Thymus (tissue), 11 donors: ENCODE measurements at regions not wholly inside any gene's neighbourhood (a gene's known extent, or its start where the extent isn't known, plus 50 kb on each side); places are given as distances from the start of the nearest gene placed in this dataset.

ENCODE experiments used
- DNase-seq, 9 donors: peaks; one replicate each; pipeline ENCODE4 v3.0.0-alpha.2; 2013; ENCODE audit warnings: low spot score in 9 of 9, low read depth in 6 of 9, missing footprints in 1 of 9
- H3K27ac ChIP-seq, 2 donors: one replicate each; pipeline ENCODE4 v1.5.1; 2013; ENCODE audit warnings: control low read depth in 1 of 2, low read depth in 1 of 2, low read length in 1 of 2, mild to moderate bottlenecking in 1 of 2, moderate library complexity in 1 of 2
- H3K27me3 ChIP-seq, 2 donors: one replicate each; pipeline ENCODE4 v1.5.1; 2013; ENCODE audit warnings: low read length in 1 of 2; ENCODE audit not compliant: control insufficient read depth in 2 of 2, insufficient read depth in 1 of 2
- H3K36me3 ChIP-seq, 2 donors: one replicate each; pipeline ENCODE4 v1.5.1; 2013; ENCODE audit warnings: low read length in 1 of 2, mild to moderate bottlenecking in 1 of 2, moderate library complexity in 1 of 2; ENCODE audit not compliant: control insufficient read depth in 2 of 2, insufficient read depth in 2 of 2
- H3K4me1 ChIP-seq, 2 donors: one replicate each; pipeline ENCODE4 v1.5.1; 2013; ENCODE audit warnings: low read length in 2 of 2; ENCODE audit not compliant: control insufficient read depth in 2 of 2, insufficient read depth in 2 of 2
- H3K4me3 ChIP-seq, 2 donors: one replicate each; pipeline ENCODE4 v1.5.1; 2013; ENCODE audit warnings: low read length in 2 of 2, control low read depth in 1 of 2, mild to moderate bottlenecking in 1 of 2
- H3K9me3 ChIP-seq, 2 donors: one replicate each; pipeline ENCODE4 v1.5.1; 2013; ENCODE audit warnings: low read length in 1 of 2, mild to moderate bottlenecking in 1 of 2; ENCODE audit not compliant: control insufficient read depth in 2 of 2, insufficient read depth in 1 of 2
- whole genome bisulfite sequencing: extraction: QIAGEN DNeasy Blood & Tissue Kit; methylation state at CpG from one replicate; pipeline ENCODE4 v1.1.7; 2013; 5-methylcytosine and 5-hydroxymethylcytosine counted together
- donor health status: healthy.

DNA sequence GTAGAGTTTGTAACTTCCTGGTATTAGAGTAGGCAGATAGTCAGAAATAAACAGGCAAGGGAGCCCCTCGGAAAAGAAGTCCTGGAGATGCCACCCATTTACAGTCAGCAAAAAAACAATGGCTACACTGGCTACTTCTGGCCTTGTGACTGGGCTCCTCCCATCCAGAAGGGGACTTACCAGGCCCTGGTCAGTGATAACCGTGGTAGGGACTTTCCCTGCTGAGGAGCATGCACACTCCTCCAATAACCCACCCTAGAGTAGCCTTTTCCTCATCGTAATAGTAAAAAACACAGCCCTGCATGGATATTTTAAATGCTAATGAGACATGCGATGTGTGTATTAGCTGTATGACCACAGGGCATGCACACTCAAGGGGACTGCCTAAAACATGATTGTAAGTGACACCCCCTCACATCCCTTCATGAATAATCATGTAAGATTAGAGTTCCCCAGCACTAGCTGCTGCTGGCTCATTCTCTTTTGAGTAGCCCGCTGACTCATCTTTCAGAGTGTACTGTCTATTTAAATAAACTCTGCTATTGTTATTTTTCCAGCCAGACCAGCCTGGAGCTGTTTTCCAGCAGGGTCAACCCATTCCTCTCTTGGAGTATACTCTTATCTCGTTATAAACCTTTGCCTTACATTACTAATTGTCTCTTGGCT is 413.8 kb upstream of the TMTC1 start:
- DNase-seq: no peak
- H3K27me3 ChIP-seq: peaks cover 12 to 14% of the 10 kb centered on the region in 2 donors
- 82% methylated on average over 6 of the region's 6 CpGs for WGBS
- H3K4me1 ChIP-seq: no peaks in the 10 kb centered on the region
- H3K9me3 ChIP-seq: no peaks in the 10 kb centered on the region
- H3K4me3 ChIP-seq: no peak overlapping the region
- no peaks in the 10 kb centered on the region for H3K36me3 ChIP-seq
- no peak overlapping the region for H3K27ac ChIP-seq

DNA sequence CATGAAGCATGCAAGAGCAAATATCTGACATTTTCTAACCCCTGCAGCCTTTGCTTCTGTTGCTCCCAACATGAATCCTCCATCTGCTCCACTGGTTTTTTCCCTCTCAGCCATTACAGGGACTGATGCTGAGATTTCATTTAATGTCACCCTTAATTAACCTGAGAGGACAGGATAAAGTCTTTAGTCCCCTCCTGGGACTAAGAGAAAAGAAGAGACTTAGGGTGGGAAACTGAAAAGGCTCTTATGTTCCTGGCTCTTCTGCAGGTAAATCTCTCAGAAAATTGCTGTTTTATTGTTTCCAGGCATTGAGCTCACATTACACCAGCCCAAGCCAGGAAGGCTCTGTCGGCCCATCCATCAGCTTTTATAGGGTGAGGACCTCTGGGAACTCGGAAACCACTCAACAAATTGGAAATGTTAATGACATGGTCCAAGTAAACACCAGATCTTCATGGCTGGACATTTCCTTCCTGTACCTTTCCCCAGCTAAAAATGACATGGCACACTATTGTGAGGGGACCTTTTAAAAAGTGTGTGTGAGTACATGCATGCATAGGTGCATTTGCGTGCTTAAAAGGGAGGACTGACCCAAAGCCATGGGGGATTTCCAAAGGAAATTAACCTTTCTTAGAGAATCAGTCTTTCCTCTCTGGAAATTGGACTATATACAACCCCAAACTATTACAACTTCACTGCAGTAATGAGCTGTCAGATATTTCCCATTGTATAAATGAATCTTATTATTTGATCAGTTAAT is 408.1 kb upstream of the TMTC1 start:
- Histone ChIP-seq H3K4me3 (no peak overlapping the region), H3K36me3 (no peaks in the 10 kb centered on the region), H3K27ac (no peak overlapping the region), H3K27me3 (no peaks in the 10 kb centered on the region), H3K4me1 (no peaks in the 10 kb centered on the region), H3K9me3 (no peaks in the 10 kb centered on the region)
- DNase-seq: no peak
- 54% methylated on average over 3 of the region's 3 CpGs for WGBS

DNA sequence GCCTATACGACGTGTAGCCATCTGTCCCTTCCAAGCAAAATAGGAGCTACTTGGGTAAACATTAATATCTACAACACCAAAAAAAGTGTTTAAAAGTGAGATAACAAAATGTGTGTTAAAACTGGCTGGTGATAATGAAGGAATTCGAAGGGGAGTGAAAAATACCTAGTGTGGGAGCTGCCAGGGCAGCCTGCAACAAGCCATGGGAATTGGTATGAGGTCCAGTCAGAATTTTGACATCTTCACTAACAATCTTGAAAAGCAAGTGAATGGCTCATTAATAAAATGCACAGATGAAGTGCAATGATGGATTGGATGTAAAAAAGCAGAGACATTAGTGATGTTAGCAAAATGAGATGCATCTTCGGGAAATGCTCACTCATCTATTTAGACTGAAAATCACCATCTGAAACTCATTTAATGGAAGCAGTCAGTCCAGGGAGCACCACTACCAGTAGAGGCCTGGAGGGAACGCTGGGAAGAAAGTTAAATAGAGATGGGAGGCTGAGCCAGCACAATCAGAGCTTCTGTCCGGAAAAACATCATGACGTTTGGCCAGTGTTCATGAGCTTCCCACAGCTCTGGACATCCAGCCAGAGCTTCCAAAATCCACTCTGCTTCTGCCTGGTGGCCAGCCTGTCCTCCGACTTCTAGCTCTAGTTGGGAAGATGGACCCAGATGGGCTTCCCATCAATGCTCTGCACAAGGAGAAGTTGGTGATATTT is 405.0 kb upstream of the TMTC1 start:
- DNase-seq: no peak
- H3K36me3 ChIP-seq: no peaks in the 10 kb centered on the region
- no peak overlapping the region for H3K4me3 ChIP-seq
- H3K9me3 ChIP-seq: no peaks in the 10 kb centered on the region
- H3K27ac ChIP-seq: no peak overlapping the region
- no peaks in the 10 kb centered on the region for H3K27me3 ChIP-seq
- 71% methylated on average over 8 of the region's 8 CpGs for WGBS
- H3K4me1 ChIP-seq: no peaks in the 10 kb centered on the region

DNA sequence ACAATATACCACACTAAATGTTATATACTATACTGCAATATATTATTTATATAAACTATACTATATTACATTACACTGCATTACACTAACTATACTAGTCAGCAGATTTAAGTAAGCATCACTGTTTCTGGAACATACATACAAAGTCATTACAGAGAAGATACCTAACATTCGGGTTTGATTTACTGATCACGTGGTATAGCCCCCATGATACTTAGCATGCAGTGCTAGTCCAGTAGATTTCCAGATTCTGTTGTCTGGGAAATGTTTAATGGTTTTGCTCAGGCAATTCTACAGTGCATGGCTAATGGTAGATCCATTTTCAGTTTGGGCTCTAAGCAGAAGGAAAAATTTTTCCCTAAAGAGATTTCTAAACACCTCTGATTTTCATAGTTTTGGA is 403.7 kb upstream of the TMTC1 start:
- Histone ChIP-seq H3K27ac (no peak overlapping the region), H3K4me1 (no peaks in the 10 kb centered on the region), H3K27me3 (no peaks in the 10 kb centered on the region), H3K36me3 (no peaks in the 10 kb centered on the region), H3K4me3 (no peak overlapping the region), H3K9me3 (no peaks in the 10 kb centered on the region)
- WGBS: 42% methylated on average over 2 of the region's 2 CpGs
- no peak for DNase-seq

DNA sequence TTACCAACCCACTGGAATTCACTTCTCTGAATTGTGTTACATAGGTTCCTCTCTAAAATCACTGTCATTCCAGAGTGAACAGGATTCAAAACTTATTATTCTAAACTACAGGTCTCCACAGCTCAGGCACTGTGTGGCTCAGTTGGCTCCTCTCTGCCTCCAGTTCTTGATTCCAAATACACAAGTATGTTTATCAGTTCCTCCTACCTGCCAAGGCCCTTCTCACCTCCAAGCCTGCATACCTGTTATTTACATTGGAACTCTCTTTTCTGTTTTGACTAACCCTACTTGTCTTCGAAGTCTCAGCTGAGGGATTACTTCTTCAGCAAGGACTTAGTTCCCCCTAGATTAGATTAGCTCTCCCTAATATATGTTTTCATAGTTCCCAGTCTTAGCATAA is 397.6 kb upstream of the TMTC1 start:
- no peak for DNase-seq
- H3K27me3 ChIP-seq: no peaks in the 10 kb centered on the region
- H3K36me3 ChIP-seq: no peaks in the 10 kb centered on the region
- H3K9me3 ChIP-seq: no peaks in the 10 kb centered on the region
- H3K4me1 ChIP-seq: no peaks in the 10 kb centered on the region
- WGBS: 72% methylated on average over 1 of the region's 1 CpG
- no peak overlapping the region for H3K4me3 ChIP-seq
- H3K27ac ChIP-seq: no peak overlapping the region

DNA sequence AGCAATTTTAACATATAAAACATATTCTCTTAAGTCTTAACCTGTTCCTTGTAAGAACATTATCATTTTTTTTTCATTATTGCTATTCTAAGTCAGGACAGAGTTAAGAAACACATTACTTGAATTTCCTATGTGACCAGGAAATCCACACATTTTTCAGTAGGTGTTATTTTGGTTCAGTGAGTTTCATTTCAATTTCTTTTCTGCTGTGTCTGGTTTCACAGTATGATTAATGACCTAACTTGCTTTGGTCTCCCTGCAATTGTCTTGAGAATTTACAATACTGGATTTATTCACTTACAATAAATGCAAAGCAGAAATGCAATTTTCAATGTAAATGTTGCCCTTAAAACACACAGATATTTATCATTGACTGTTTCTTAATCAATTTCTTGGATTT is 396.9 kb upstream of the TMTC1 start:
- Histone ChIP-seq H3K27me3 (no peaks in the 10 kb centered on the region), H3K27ac (no peak overlapping the region), H3K4me1 (no peaks in the 10 kb centered on the region), H3K4me3 (no peak overlapping the region), H3K36me3 (no peaks in the 10 kb centered on the region), H3K9me3 (no peaks in the 10 kb centered on the region)
- DNase-seq: no peak

DNA sequence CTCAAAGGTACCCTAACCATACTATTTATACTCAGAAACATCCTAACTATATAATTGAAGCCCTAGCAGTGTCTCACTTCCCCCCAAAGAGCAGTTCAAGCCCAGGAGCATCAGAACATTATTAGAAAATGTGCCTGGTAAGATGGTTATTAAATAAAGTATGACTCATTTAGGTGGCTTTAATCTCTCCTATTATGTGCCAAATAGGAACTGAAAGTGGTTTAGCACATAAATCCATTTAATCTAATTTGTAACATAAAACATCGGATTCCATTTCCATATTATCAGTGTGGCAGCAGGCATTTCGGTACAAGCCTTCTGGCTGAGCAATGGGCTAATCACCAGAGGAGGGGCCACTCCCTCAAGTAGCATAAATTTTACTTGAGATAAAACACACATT is 395.2 kb upstream of the TMTC1 start:
- H3K4me1 ChIP-seq: no peaks in the 10 kb centered on the region
- H3K4me3 ChIP-seq: no peak overlapping the region
- no peaks in the 10 kb centered on the region for H3K27me3 ChIP-seq
- no peaks in the 10 kb centered on the region for H3K9me3 ChIP-seq
- H3K36me3 ChIP-seq: no peaks in the 10 kb centered on the region
- 90% methylated on average over 2 of the region's 2 CpGs for WGBS
- DNase-seq: no peak
- no peak overlapping the region for H3K27ac ChIP-seq

DNA sequence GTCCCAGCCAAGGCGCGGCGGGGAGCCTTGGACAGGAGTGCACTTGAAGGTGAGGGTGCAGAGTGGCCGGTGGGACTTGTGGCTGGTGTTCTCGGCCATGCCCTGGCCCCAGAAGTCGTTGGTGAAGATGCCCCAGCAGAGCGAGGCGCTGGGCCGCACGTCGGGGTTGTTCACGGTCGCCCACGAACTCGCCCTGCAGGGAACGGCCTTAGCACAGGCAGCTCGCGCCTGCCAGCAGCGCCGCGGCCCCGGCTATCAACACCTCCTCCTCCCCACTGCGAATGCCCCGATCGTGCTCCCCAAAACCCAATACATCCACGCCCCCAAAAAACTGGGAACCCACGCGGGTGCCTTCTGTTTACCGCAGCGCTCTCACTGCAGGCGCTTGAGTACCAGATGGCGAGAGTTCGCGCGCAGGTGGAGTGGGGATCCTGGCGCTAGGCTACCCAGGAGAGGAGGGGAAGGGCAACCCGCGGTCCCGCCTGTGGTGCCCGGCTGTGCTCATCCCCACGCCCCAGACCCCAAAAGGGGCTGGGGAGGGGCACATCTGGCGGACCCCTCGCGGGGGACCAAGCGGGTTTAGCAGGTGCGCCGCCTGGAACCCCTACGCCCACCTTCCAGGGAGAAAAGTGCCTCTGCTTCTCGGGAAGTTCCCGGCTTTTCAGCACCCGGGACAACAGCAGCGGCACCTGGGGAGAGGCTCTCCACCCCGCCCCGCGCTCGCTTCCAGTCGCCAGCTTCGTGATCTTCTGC is 386.3 kb upstream of the TMTC1 start:
- 13% methylated on average over 58 of the region's 58 CpGs for WGBS
- Histone ChIP-seq H3K4me3 (no peak overlapping the region), H3K27me3 (peaks cover 6 to 19% of the 10 kb centered on the region in 2 donors), H3K4me1 (no peaks in the 10 kb centered on the region), H3K9me3 (peaks cover 0 to 3% of the 10 kb centered on the region in 2 donors), H3K36me3 (no peaks in the 10 kb centered on the region), H3K27ac (no peak overlapping the region)
- DNase-seq: no peak
